Fibroblast of pulmonary artery (primary cell): ENCODE measurements at regions not wholly inside any gene's neighbourhood (a gene's known extent, or its start where the extent isn't known, plus 50 kb on each side); places are given as distances from the start of the nearest gene placed in this dataset.

ENCODE experiments used
- DNase-seq: peaks from one replicate; pipeline ENCODE4 v3.0.0-alpha.2; 2010; ENCODE audit warnings: low read depth
- H3K4me3 ChIP-seq: replicated peaks from 2 replicates; pipeline ENCODE4 v1.5.1; 2011; ENCODE audit warnings: low read depth, mild to moderate bottlenecking, control low read depth, low read length, moderate library complexity
- TF ChIP-seq, protein P1 (sequence below): IDR thresholded peaks from 2 replicates; pipeline ENCODE4 v1.5.1; 2011; ENCODE audit warnings: mild to moderate bottlenecking, control low read depth, low read length, inconsistent platforms; ENCODE audit errors: missing control alignments

GRCh38 chr9:120286530-120286929 lies 293.4 kb downstream of the CDK5RAP2 start:
- TF ChIP-seq, protein P1, sequence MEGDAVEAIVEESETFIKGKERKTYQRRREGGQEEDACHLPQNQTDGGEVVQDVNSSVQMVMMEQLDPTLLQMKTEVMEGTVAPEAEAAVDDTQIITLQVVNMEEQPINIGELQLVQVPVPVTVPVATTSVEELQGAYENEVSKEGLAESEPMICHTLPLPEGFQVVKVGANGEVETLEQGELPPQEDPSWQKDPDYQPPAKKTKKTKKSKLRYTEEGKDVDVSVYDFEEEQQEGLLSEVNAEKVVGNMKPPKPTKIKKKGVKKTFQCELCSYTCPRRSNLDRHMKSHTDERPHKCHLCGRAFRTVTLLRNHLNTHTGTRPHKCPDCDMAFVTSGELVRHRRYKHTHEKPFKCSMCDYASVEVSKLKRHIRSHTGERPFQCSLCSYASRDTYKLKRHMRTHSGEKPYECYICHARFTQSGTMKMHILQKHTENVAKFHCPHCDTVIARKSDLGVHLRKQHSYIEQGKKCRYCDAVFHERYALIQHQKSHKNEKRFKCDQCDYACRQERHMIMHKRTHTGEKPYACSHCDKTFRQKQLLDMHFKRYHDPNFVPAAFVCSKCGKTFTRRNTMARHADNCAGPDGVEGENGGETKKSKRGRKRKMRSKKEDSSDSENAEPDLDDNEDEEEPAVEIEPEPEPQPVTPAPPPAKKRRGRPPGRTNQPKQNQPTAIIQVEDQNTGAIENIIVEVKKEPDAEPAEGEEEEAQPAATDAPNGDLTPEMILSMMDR = no peak

DNA sequence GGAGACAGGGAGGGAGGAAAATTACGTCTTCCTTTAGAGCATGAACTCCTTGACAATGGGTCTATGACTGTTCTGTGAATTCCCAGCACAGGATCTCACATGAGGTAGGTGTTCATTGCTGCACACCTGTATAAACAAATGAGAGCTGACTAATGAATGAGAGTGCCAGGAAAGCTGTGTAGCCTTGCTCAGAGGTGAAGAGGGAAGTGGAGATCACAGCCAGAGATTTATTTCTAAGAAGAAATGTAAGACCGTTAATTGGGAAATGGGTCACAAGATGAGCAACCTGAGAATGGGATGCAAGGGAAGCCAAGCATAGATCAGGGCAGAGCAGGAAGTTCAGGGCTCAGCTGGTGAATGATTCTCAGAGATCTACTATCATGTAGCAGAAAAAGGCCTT lies 295.1 kb downstream of the CDK5RAP2 start:
- DNase-seq = no peak
- no peak overlapping the region for H3K4me3 ChIP-seq
- TF ChIP-seq, protein P1 = no peak

More at GRCh38 chr9:120286530-120286929, 293.4 kb downstream of the CDK5RAP2 start:
- H3K4me3 ChIP-seq = no peak overlapping the region
- no peak for DNase-seq

DNA sequence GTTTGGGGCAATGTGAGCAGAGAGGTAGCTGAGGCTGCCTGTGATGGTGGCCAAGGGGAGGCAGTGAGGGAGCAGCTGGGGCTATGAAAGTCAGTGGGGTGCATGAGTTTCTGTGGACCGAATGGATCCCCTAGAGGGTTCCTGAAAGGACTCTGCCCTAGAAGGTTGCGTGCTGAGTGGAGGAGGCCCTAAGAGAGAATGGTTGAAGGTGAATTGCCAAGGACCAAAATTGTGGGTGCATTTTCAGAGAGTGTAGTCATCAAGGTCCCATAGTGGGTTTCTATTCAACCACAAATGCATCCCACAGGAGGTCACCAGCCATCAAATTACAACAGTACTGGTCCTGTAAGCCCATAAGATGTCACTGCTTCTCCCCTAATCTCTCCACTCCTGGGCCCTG lies 298.3 kb downstream of the CDK5RAP2 start:
- DNase-seq = no peak
- H3K4me3 ChIP-seq = no peak overlapping the region

DNA sequence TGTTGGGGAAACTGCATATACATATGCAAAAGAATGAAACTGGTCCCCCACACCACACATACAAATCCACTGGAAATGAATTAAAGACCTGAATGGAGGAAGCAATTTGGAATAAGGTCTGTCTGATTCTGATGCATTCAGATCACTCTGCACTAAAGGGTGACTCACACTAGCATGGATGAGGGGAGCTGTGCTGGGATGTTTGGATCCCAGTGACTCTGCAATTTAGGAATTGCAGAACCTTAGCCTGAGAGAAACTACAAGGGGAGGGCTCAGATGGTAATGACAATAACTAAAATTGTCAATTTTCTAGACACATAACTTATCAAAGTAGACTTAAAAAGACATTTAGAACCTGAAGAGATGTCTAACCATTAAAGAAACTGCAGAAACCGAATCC lies 312.0 kb downstream of the CDK5RAP2 start:
- no peak overlapping the region for H3K4me3 ChIP-seq
- TF ChIP-seq, protein P1 = no peak
- DNase-seq = no peak

More for the DNA sequence above, 298.3 kb downstream of the CDK5RAP2 start:
- TF ChIP-seq, protein P1 = no peak

- H3K4me3 ChIP-seq = no peak overlapping the region
- TF ChIP-seq, protein P1 = no peak
- DNase-seq = peak; percentile 4
Measured at GRCh38 chr9:120265791-120266190, 314.2 kb downstream of the CDK5RAP2 start.

DNA sequence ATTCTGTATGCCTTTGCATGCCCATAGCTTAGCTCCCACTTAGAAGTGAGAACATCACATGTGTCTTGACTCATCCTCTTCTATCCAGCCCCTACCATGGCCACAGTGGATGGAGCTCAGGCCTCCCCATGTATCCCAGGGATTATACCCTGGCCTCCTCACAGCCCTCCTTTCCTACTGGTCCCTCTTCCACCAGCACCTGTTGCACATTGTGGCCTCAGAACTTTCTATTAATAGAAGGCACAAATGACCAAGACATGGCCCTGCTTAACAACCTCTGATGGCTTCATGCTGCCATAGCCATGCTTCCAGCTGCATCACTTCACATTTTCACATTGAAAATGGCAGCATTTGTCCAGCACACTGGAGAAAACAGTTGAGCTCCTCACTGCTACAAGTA lies 315.4 kb downstream of the CDK5RAP2 start:
- no peak for DNase-seq
- H3K4me3 ChIP-seq = no peak overlapping the region
- TF ChIP-seq, protein P1 = no peak

DNA sequence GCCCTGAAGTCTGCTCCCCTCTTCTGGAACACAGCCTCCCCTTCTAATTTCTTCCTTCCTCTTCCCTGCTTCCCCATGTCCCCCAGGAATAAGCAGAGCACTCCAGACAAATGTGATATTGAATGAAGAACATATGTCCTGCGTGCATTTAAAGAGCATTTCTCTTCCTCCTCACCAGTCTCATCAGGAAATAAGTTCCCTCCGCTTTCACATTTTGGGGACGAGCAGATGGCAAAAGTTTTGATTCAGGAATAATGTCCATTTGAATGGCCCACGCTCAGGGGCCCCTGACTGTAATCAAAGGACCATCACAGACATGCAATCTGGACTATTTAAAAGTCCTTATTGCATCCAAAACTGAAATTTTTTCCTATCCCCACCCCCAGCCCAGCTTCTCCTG lies 316.1 kb downstream of the CDK5RAP2 start:
- TF ChIP-seq, protein P1 = no peak
- H3K4me3 ChIP-seq = no peak overlapping the region
- no peak for DNase-seq
